ENCODE measurements at regions not wholly inside any gene's neighbourhood (a gene's known extent, or its start where the extent isn't known, plus 50 kb on each side); places are given as distances from the start of the nearest gene placed in this dataset.
"Not testable (repeated sequence)": the region's sequence is repeated elsewhere in the genome, so short reads cannot be mapped to it uniquely, and the experiment has no call there.

- TF ChIP-seq, protein P1, sequence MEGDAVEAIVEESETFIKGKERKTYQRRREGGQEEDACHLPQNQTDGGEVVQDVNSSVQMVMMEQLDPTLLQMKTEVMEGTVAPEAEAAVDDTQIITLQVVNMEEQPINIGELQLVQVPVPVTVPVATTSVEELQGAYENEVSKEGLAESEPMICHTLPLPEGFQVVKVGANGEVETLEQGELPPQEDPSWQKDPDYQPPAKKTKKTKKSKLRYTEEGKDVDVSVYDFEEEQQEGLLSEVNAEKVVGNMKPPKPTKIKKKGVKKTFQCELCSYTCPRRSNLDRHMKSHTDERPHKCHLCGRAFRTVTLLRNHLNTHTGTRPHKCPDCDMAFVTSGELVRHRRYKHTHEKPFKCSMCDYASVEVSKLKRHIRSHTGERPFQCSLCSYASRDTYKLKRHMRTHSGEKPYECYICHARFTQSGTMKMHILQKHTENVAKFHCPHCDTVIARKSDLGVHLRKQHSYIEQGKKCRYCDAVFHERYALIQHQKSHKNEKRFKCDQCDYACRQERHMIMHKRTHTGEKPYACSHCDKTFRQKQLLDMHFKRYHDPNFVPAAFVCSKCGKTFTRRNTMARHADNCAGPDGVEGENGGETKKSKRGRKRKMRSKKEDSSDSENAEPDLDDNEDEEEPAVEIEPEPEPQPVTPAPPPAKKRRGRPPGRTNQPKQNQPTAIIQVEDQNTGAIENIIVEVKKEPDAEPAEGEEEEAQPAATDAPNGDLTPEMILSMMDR (IDR thresholded peaks at IDR 0.05; ENCODE audit: borderline replicate concordance, extremely low read depth, low read length, poor library complexity, severe bottlenecking) = no peak
- no peak for TF ChIP-seq EZH2 (IDR thresholded peaks at IDR 0.05; ENCODE audit: borderline replicate concordance, low read depth, low read length, severe bottlenecking)
- no peaks in the 10 kb centered on the region for H4K20me1 ChIP-seq (ENCODE audit: insufficient read depth, low read length)
- ATAC-seq (ENCODE audit: insufficient read depth, low read depth) = no peak
- H3K36me3 ChIP-seq (ENCODE audit: insufficient read depth, low read length) = no peaks in the 10 kb centered on the region
- H3K9ac ChIP-seq (ENCODE audit: low read depth, low read length) = no peak overlapping the region
- H3K27me3 ChIP-seq (ENCODE audit: insufficient read depth, low read length, poor library complexity) = no peaks in the 10 kb centered on the region
- H3K9me3 ChIP-seq (ENCODE audit: insufficient read depth, low read length, severe bottlenecking) = no peaks in the 10 kb centered on the region
- H3K27ac ChIP-seq (ENCODE audit: low read length) = no peak overlapping the region
- H3K79me2 ChIP-seq (ENCODE audit: insufficient read depth, low read length) = no peaks in the 10 kb centered on the region
- H3K4me2 ChIP-seq (ENCODE audit: insufficient read depth, low read length) = no peak overlapping the region
- no peak overlapping the region for H2AFZ ChIP-seq (ENCODE audit: low read depth, low read length)
- no peak for DNase-seq
- no peak overlapping the region for H3K4me3 ChIP-seq (ENCODE audit: low read depth in 1 of 2, low read length in 2 of 2)
- no peaks in the 10 kb centered on the region for H3K4me1 ChIP-seq (ENCODE audit: insufficient read depth, low read length)
Measured at GRCh38 chr1:195186544-195186943, 1421.7 kb downstream of the KCNT2 start.

DNA sequence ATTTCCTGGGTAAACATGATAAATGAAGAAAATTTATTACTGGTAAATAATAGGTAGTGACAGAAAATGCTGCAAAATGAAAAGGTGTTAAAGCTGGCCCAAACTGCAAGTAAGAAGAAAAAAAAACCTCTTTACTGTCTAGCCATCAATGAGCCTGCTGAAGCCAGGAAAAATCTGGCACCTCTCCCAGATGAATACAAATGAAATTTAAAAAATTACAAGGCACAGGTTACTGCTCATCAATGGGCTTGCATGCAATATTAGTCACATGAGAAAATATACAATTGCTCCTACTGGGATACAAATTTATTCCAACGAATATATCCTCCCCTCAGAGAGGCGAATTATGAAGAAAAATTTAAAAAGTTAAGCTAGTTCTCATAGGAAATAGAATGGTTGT, 1422.5 kb downstream of the KCNT2 start:
- H3K79me2 ChIP-seq (ENCODE audit: insufficient read depth, low read length) = no peaks in the 10 kb centered on the region
- no peak overlapping the region for H3K4me3 ChIP-seq (ENCODE audit: low read depth in 1 of 2, low read length in 2 of 2)
- no peak overlapping the region for H3K27ac ChIP-seq (ENCODE audit: low read length)
- H3K9me3 ChIP-seq (ENCODE audit: insufficient read depth, low read length, severe bottlenecking) = no peaks in the 10 kb centered on the region
- no peaks in the 10 kb centered on the region for H4K20me1 ChIP-seq (ENCODE audit: insufficient read depth, low read length)
- no peak overlapping the region for H3K4me2 ChIP-seq (ENCODE audit: insufficient read depth, low read length)
- H3K36me3 ChIP-seq (ENCODE audit: insufficient read depth, low read length) = no peaks in the 10 kb centered on the region
- no peaks in the 10 kb centered on the region for H3K27me3 ChIP-seq (ENCODE audit: insufficient read depth, low read length, poor library complexity)
- no peak for DNase-seq
- no peaks in the 10 kb centered on the region for H3K4me1 ChIP-seq (ENCODE audit: insufficient read depth, low read length)
- H3K9ac ChIP-seq (ENCODE audit: low read depth, low read length) = no peak overlapping the region
- no peak overlapping the region for H2AFZ ChIP-seq (ENCODE audit: low read depth, low read length)
- TF ChIP-seq, protein P1 (IDR thresholded peaks at IDR 0.05; ENCODE audit: borderline replicate concordance, extremely low read depth, low read length, poor library complexity, severe bottlenecking) = no peak
- no peak for TF ChIP-seq EZH2 (IDR thresholded peaks at IDR 0.05; ENCODE audit: borderline replicate concordance, low read depth, low read length, severe bottlenecking)
- no peak for ATAC-seq (ENCODE audit: insufficient read depth, low read depth)

GRCh38 chr1:195185321-195185720, 1422.9 kb downstream of the KCNT2 start:
- H3K27me3 ChIP-seq (ENCODE audit: insufficient read depth, low read length, poor library complexity) = no peaks in the 10 kb centered on the region
- TF ChIP-seq, protein P1 (IDR thresholded peaks at IDR 0.05; ENCODE audit: borderline replicate concordance, extremely low read depth, low read length, poor library complexity, severe bottlenecking) = no peak
- no peak for TF ChIP-seq EZH2 (IDR thresholded peaks at IDR 0.05; ENCODE audit: borderline replicate concordance, low read depth, low read length, severe bottlenecking)
- no peak overlapping the region for H3K4me3 ChIP-seq (ENCODE audit: low read depth in 1 of 2, low read length in 2 of 2)
- no peaks in the 10 kb centered on the region for H3K36me3 ChIP-seq (ENCODE audit: insufficient read depth, low read length)
- no peak overlapping the region for H3K9ac ChIP-seq (ENCODE audit: low read depth, low read length)
- H3K27ac ChIP-seq (ENCODE audit: low read length) = no peak overlapping the region
- H2AFZ ChIP-seq (ENCODE audit: low read depth, low read length) = no peak overlapping the region
- H3K9me3 ChIP-seq (ENCODE audit: insufficient read depth, low read length, severe bottlenecking) = no peaks in the 10 kb centered on the region
- DNase-seq (no peak), ATAC-seq (ENCODE audit: insufficient read depth, low read depth) (no peak)
- no peak overlapping the region for H3K4me2 ChIP-seq (ENCODE audit: insufficient read depth, low read length)
- no peaks in the 10 kb centered on the region for H3K4me1 ChIP-seq (ENCODE audit: insufficient read depth, low read length)
- no peaks in the 10 kb centered on the region for H4K20me1 ChIP-seq (ENCODE audit: insufficient read depth, low read length)
- H3K79me2 ChIP-seq (ENCODE audit: insufficient read depth, low read length) = no peaks in the 10 kb centered on the region

- DNase-seq = no peak
Measured at GRCh38 chr1:195173753-195174152, 1434.5 kb downstream of the KCNT2 start.

GRCh38 chr1:195159795-195160194, 1448.4 kb downstream of the KCNT2 start:
- not testable (repeated sequence) for H3K4me3 ChIP-seq (ENCODE audit: low read depth in 1 of 2, low read length in 2 of 2); H4K20me1 ChIP-seq (ENCODE audit: insufficient read depth, low read length); H3K4me1 ChIP-seq (ENCODE audit: insufficient read depth, low read length); DNase-seq; H2AFZ ChIP-seq (ENCODE audit: low read depth, low read length); ATAC-seq (ENCODE audit: insufficient read depth, low read depth); H3K79me2 ChIP-seq (ENCODE audit: insufficient read depth, low read length); H3K27ac ChIP-seq (ENCODE audit: low read length); H3K36me3 ChIP-seq (ENCODE audit: insufficient read depth, low read length); H3K9ac ChIP-seq (ENCODE audit: low read depth, low read length); H3K9me3 ChIP-seq (ENCODE audit: insufficient read depth, low read length, severe bottlenecking); H3K4me2 ChIP-seq (ENCODE audit: insufficient read depth, low read length); H3K27me3 ChIP-seq (ENCODE audit: insufficient read depth, low read length, poor library complexity)

More at GRCh38 chr1:195173753-195174152, 1434.5 kb downstream of the KCNT2 start:
- Histone ChIP-seq H3K27ac (ENCODE audit: low read length) (no peak overlapping the region), H3K4me1 (ENCODE audit: insufficient read depth, low read length) (no peaks in the 10 kb centered on the region), H3K9me3 (ENCODE audit: insufficient read depth, low read length, severe bottlenecking) (no peaks in the 10 kb centered on the region), H3K79me2 (ENCODE audit: insufficient read depth, low read length) (no peaks in the 10 kb centered on the region), H3K4me2 (ENCODE audit: insufficient read depth, low read length) (no peak overlapping the region), H3K36me3 (ENCODE audit: insufficient read depth, low read length) (no peaks in the 10 kb centered on the region), H3K4me3 (ENCODE audit: low read depth in 1 of 2, low read length in 2 of 2) (no peak overlapping the region), H2AFZ (ENCODE audit: low read depth, low read length) (no peak overlapping the region), H3K9ac (ENCODE audit: low read depth, low read length) (no peak overlapping the region), H4K20me1 (ENCODE audit: insufficient read depth, low read length) (no peaks in the 10 kb centered on the region), H3K27me3 (ENCODE audit: insufficient read depth, low read length, poor library complexity) (no peaks in the 10 kb centered on the region)
- ATAC-seq (ENCODE audit: insufficient read depth, low read depth) = no peak
- TF ChIP-seq EZH2 (IDR thresholded peaks at IDR 0.05; ENCODE audit: borderline replicate concordance, low read depth, low read length, severe bottlenecking) = no peak
- TF ChIP-seq, protein P1 (IDR thresholded peaks at IDR 0.05; ENCODE audit: borderline replicate concordance, extremely low read depth, low read length, poor library complexity, severe bottlenecking) = no peak
